ENCODE measurements at regions not wholly inside any gene's neighbourhood (a gene's known extent, or its start where the extent isn't known, plus 50 kb on each side); places are given as distances from the start of the nearest gene placed in this dataset.

DNA sequence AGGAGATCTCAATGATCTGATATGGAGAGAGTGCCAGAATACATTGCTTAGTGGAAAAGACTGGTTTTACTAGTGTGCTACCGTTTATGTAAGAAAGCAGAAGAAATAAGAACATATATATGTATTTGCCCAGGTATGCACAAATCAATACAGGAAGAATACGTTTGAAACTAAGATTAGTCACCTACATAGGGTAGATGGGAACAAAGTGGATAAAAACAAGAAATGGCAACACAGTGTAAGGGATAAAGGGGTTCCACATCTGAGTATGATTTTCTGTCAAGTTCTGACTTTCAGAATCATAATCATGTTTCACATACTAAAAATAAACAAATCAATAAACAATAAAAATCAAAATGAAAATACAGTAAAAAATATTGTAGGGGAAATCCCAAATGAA, 148.6 kb upstream of the NAMPT start:
- TF ChIP-seq ZNF549 (CRISPR knock-in tag; IDR thresholded peaks at IDR 0.05) (no peak), ZNF232 (CRISPR knock-in tag; IDR thresholded peaks at IDR 0.05; ENCODE audit: borderline replicate concordance) (no peak), RARA (CRISPR knock-in tag; IDR thresholded peaks at IDR 0.05) (no peak)
- TF ChIP-seq, protein P1, sequence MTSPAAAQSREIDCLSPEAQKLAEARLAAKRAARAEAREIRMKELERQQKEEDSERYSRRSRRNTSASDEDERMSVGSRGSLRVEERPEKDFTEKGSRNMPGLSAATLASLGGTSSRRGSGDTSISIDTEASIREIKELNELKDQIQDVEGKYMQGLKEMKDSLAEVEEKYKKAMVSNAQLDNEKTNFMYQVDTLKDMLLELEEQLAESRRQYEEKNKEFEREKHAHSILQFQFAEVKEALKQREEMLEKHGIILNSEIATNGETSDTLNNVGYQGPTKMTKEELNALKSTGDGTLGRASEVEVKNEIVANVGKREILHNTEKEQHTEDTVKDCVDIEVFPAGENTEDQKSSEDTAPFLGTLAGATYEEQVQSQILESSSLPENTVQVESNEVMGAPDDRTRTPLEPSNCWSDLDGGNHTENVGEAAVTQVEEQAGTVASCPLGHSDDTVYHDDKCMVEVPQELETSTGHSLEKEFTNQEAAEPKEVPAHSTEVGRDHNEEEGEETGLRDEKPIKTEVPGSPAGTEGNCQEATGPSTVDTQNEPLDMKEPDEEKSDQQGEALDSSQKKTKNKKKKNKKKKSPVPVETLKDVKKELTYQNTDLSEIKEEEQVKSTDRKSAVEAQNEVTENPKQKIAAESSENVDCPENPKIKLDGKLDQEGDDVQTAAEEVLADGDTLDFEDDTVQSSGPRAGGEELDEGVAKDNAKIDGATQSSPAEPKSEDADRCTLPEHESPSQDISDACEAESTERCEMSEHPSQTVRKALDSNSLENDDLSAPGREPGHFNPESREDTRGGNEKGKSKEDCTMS (CRISPR knock-in tag; conservative IDR thresholded peaks at IDR 0.05) = no peak

All from HepG2 (cell line).